Glutamatergic neuron (in vitro differentiated cells): ENCODE measurements at regions not wholly inside any gene's neighbourhood (a gene's known extent, or its start where the extent isn't known, plus 50 kb on each side); places are given as distances from the start of the nearest gene placed in this dataset.
"Not testable (repeated sequence)": the region's sequence is repeated elsewhere in the genome, so short reads cannot be mapped to it uniquely, and the experiment has no call there.

ENCODE experiments used
- DNase-seq: peaks from one replicate; pipeline ENCODE4 v3.0.0; 2022
- H3K27ac Mint-ChIP-seq: one replicate; pipeline ENCODE4 v1.8.0; 2020; ENCODE audit warnings: mild to moderate bottlenecking, mixed read lengths, inconsistent platforms; ENCODE audit not compliant: unreplicated experiment
- H3K27me3 Mint-ChIP-seq: one replicate; pipeline ENCODE4 v1.8.0; 2020; ENCODE audit warnings: mild to moderate bottlenecking, moderate library complexity, mixed read lengths, inconsistent platforms; ENCODE audit not compliant: unreplicated experiment
- H3K36me3 Mint-ChIP-seq: one replicate; pipeline ENCODE4 v1.8.0; 2020; ENCODE audit warnings: mild to moderate bottlenecking, mixed read lengths, inconsistent platforms; ENCODE audit not compliant: unreplicated experiment
- H3K4me1 Mint-ChIP-seq: one replicate; pipeline ENCODE4 v1.8.0; 2020; ENCODE audit warnings: mild to moderate bottlenecking, low read depth, mixed read lengths, inconsistent platforms; ENCODE audit not compliant: unreplicated experiment
- H3K4me3 Mint-ChIP-seq: one replicate; pipeline ENCODE4 v1.8.0; 2020; ENCODE audit warnings: mild to moderate bottlenecking, mixed read lengths, inconsistent platforms; ENCODE audit not compliant: unreplicated experiment
- H3K9me3 Mint-ChIP-seq: one replicate; pipeline ENCODE4 v1.8.0; 2020; ENCODE audit warnings: mild to moderate bottlenecking, moderate library complexity, mixed read lengths, inconsistent platforms; ENCODE audit not compliant: unreplicated experiment
- TF ChIP-seq, protein P1 (sequence below): fragments of 200-600 bp; sonication (generic); IDR thresholded peaks from one replicate; pipeline ENCODE4 v1.5.0; 2021; ENCODE audit not compliant: partially characterized antibody, unreplicated experiment

DNA sequence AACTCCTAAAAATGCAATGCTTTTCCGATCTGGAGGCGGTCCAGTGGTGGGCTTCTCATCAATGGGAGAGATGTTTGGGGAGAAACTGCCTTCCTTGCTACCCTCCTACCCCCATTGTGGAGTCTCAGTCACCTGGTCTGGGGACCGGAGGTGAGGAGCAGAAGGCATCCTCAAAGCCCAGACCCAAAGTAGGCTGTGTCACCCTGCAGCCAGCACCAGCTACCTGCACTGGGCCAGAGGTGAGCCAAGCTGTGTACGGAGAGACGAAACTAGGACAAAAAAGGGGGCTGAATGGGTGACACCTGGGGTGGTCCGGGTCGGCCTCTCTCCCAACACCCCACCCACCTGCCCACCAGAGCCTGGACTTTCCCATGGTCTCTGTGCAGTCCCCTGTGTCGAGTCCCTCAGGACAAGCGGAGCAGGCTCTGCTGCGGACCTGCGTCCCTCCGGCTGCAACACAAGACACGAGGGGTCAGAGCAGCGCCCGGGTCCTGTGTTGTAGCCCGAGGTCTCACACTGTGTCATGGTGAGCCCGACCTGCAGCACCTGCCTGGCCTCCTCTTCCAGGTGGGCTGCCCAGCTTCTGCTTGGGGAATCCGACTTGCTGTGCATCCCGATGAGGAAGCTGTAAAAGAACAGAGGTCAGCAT is 68.0 kb upstream of the RMP24 start:
- Mint-ChIP-seq H3K4me3 (no peak overlapping the region), H3K27ac (no peak overlapping the region), H3K27me3 (peaks cover 2% of the 10 kb centered on the region), H3K9me3 (peaks cover 5% of the 10 kb centered on the region), H3K4me1 (no peaks in the 10 kb centered on the region), H3K36me3 (peaks cover 9% of the 10 kb centered on the region)
- TF ChIP-seq, protein P1, sequence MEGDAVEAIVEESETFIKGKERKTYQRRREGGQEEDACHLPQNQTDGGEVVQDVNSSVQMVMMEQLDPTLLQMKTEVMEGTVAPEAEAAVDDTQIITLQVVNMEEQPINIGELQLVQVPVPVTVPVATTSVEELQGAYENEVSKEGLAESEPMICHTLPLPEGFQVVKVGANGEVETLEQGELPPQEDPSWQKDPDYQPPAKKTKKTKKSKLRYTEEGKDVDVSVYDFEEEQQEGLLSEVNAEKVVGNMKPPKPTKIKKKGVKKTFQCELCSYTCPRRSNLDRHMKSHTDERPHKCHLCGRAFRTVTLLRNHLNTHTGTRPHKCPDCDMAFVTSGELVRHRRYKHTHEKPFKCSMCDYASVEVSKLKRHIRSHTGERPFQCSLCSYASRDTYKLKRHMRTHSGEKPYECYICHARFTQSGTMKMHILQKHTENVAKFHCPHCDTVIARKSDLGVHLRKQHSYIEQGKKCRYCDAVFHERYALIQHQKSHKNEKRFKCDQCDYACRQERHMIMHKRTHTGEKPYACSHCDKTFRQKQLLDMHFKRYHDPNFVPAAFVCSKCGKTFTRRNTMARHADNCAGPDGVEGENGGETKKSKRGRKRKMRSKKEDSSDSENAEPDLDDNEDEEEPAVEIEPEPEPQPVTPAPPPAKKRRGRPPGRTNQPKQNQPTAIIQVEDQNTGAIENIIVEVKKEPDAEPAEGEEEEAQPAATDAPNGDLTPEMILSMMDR, result no peak
- DNase-seq, result no peak

DNA sequence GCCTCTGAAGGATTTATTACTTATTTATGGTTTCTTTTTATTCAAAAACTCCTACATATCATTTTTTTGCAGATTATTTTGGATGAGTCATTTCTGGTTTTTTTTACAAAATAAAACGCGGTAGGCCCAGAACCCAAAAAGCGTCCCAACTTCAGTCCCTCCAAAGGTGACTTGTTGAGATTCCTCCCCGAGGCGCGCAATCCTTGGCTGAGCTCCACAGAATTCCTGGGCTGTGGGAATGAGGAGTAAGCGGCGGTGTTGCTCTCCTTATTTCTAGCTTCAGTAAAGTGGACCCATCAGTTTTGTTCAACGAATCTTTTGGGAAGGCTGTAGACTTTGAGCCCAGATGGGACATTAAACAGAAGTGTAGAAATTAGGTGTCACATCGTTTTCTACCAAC is 67.0 kb upstream of the RMP24 start:
- peaks cover 7% of the 10 kb centered on the region for H3K36me3 Mint-ChIP-seq
- H3K27me3 Mint-ChIP-seq, result peaks cover 2% of the 10 kb centered on the region
- DNase-seq, result no peak
- H3K9me3 Mint-ChIP-seq, result peaks cover 5% of the 10 kb centered on the region
- H3K27ac Mint-ChIP-seq, result no peak overlapping the region
- no peaks in the 10 kb centered on the region for H3K4me1 Mint-ChIP-seq
- H3K4me3 Mint-ChIP-seq, result no peak overlapping the region
- TF ChIP-seq, protein P1, result no peak

DNA sequence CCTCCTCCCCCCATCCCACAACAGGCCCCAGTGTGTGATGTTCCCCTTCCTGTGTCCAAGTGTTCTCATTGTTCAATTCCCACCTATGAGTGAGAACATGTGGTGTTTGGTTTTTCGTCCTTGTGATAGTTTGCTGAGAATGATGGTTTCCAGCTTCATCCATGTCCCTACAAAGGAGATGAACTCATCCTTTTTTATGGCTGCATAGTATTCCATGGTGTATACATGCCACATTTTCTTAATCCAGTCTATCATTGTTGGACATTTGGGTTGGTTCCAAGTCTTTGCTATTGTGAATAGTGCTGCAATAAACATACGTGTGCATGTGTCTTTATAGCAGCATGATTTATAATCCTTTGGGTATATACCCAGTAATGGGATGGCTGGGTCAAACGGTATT is 66.2 kb upstream of the RMP24 start:
- H3K27me3 Mint-ChIP-seq, H3K4me3 Mint-ChIP-seq, H3K27ac Mint-ChIP-seq, DNase-seq, H3K4me1 Mint-ChIP-seq, H3K36me3 Mint-ChIP-seq, H3K9me3 Mint-ChIP-seq: not testable (repeated sequence)

DNA sequence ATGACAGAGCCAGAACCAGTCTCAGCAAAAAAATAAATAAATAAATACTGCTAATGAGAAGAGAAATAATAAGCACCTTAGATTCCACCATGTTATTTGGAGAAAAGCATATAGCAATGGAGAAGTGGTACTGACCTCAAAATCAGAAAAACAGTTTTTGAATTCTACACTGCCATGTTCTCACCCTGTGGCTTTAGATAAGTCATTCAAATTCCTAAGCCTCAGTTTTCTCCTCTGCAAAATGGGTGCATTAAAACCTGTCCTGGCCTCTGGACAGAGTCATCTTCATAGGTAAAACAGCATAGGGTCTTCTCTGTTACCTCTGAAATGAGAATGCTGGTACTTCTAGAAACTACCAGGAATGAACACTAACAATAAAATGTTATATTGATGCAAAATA is 62.2 kb upstream of the RMP24 start:
- TF ChIP-seq, protein P1, result no peak
- Mint-ChIP-seq H3K27me3 (peaks cover 3% of the 10 kb centered on the region), H3K36me3 (no peaks in the 10 kb centered on the region), H3K27ac (no peak overlapping the region), H3K4me1 (peaks cover 15% of the 10 kb centered on the region), H3K9me3 (peaks cover 3% of the 10 kb centered on the region), H3K4me3 (no peak overlapping the region)
- DNase-seq, result no peak

DNA sequence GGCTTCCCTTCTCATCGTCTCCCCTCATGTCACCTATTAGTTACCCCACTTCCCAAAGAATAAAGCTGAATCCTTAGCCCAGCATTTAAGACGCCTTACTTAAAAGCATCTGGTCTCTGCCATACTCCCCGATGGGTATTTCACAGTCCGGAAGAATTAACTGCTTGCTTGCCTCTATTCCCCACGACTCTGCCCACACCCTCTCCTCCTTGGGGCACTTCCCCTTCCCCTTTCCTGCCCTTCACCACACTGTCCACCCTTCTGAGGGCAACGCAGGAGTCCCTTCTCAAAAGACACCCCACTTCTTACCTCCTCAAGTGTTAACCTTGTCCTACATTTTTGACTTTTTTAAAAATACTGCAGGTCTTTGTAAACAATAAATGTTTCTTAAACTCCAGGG is 60.1 kb upstream of the RMP24 start:
- Mint-ChIP-seq H3K27ac (no peak overlapping the region), H3K27me3 (peaks cover 3% of the 10 kb centered on the region), H3K36me3 (no peaks in the 10 kb centered on the region), H3K9me3 (peaks cover 1% of the 10 kb centered on the region), H3K4me3 (no peak overlapping the region), H3K4me1 (peaks cover 15% of the 10 kb centered on the region)
- DNase-seq, result no peak
- TF ChIP-seq, protein P1, result no peak
